Activated T-cell treated with anti-CD3 and anti-CD28 coated beads, Interleukin-2, amount 50 U/mL, for 48 hours (primary cell): ENCODE measurements at regions not wholly inside any gene's neighbourhood (a gene's known extent, or its start where the extent isn't known, plus 50 kb on each side); places are given as distances from the start of the nearest gene placed in this dataset.

Experiments used
- DNase-seq, 2 experiments: peaks; one replicate each; pipeline ENCODE4 v3.0.0-alpha.2; 2020

GRCh38 chr1:224505454-224506093, 71.0 kb upstream of the WDR26 start:
- no peak for DNase-seq

- DNase-seq: no peak
These were observed 71.7 kb upstream of the WDR26 start for GRCh38 chr1:224506141-224506814.

GRCh38 chr1:224507771-224508523, 73.3 kb upstream of the WDR26 start:
- DNase-seq: no peak

- no peak for DNase-seq
These were observed 75.3 kb upstream of the WDR26 start for GRCh38 chr1:224509907-224510306.

GRCh38 chr1:224510880-224511645, 76.5 kb upstream of the WDR26 start:
- no peak for DNase-seq

- no peak for DNase-seq
These were observed 78.1 kb upstream of the WDR26 start for GRCh38 chr1:224512600-224513151.

- no peak for DNase-seq
These were observed 78.8 kb upstream of the WDR26 start for GRCh38 chr1:224513383-224513782.

GRCh38 chr1:224513787-224514209, 79.2 kb upstream of the WDR26 start:
- peak; percentile 92 to 95 for DNase-seq

- DNase-seq: no peak
These were observed 82.6 kb upstream of the WDR26 start for GRCh38 chr1:224517171-224517570.

GRCh38 chr1:224518528-224518927, 83.9 kb upstream of the WDR26 start:
- no peak for DNase-seq

GRCh38 chr1:224519874-224520273, 85.3 kb upstream of the WDR26 start:
- no peak for DNase-seq

GRCh38 chr1:224520808-224521207, 86.2 kb upstream of the WDR26 start:
- DNase-seq: no peak

GRCh38 chr1:224521904-224522734, 87.5 kb upstream of the WDR26 start:
- no peak for DNase-seq

- no peak for DNase-seq
These were observed 89.1 kb upstream of the WDR26 start for GRCh38 chr1:224523676-224524075.

- DNase-seq: no peak
These were observed 90.1 kb upstream of the WDR26 start for GRCh38 chr1:224524679-224525078.

- DNase-seq: no peak
These were observed 90.6 kb upstream of the CNIH3 start for GRCh38 chr1:224525411-224526040.

- DNase-seq: no peak
These were observed 89.3 kb upstream of the CNIH3 start for GRCh38 chr1:224526771-224527170.

GRCh38 chr1:224528900-224529299, 87.2 kb upstream of the CNIH3 start:
- DNase-seq: no peak

GRCh38 chr1:224529844-224530243, 86.3 kb upstream of the CNIH3 start:
- DNase-seq: no peak

GRCh38 chr1:224533517-224533916, 82.6 kb upstream of the CNIH3 start:
- DNase-seq: no peak

GRCh38 chr1:224534731-224535130, 81.4 kb upstream of the CNIH3 start:
- DNase-seq: no peak
